Keratinocyte (primary cell): ENCODE measurements at regions not wholly inside any gene's neighbourhood (a gene's known extent, or its start where the extent isn't known, plus 50 kb on each side); places are given as distances from the start of the nearest gene placed in this dataset.

ENCODE experiments used
- DNase-seq: peaks from one replicate; pipeline ENCODE4 v3.0.0-alpha.2; 2011; ENCODE audit warnings: low read depth, missing footprints, low spot score
- FAIRE-seq: peaks from 2 replicates; lab custom pipeline; 2011; peaks lifted over from hg19 to GRCh38; lab: Jason Lieb, UNC
- H2AFZ ChIP-seq: 2 replicates; pipeline ENCODE4 v1.6.0; 2012; ENCODE audit warnings: low read length, control low read depth, inconsistent platforms; ENCODE audit not compliant: control insufficient read depth
- H3K27ac ChIP-seq: 2 replicates; pipeline ENCODE4 v1.5.1; 2011; ENCODE audit warnings: low read length; ENCODE audit not compliant: control insufficient read depth, insufficient read depth
- H3K27me3 ChIP-seq: 3 replicates; pipeline ENCODE4 v1.6.0; 2011; ENCODE audit warnings: low read length; ENCODE audit not compliant: control insufficient read depth, insufficient read depth; ENCODE audit errors: extremely low read depth
- H3K36me3 ChIP-seq, 2 experiments: 2 replicates in 1 of 2; 3 replicates in 1 of 2; pipeline ENCODE4 v1.5.1; 2011; ENCODE audit warnings: low read length in 2 of 2, mild to moderate bottlenecking in 1 of 2; ENCODE audit not compliant: control insufficient read depth in 2 of 2, insufficient read depth in 2 of 2; ENCODE audit errors: extremely low read depth in 1 of 2
- H3K4me1 ChIP-seq: 3 replicates; pipeline ENCODE4 v1.5.1; 2011; ENCODE audit warnings: low read length; ENCODE audit not compliant: control insufficient read depth, insufficient read depth; ENCODE audit errors: extremely low read depth
- H3K4me2 ChIP-seq: 3 replicates; pipeline ENCODE4 v1.6.0; 2011; ENCODE audit warnings: low read depth, low read length; ENCODE audit not compliant: control insufficient read depth, insufficient read depth; ENCODE audit errors: extremely low read depth
- H3K4me3 ChIP-seq, 3 experiments: fragments of 200-600 bp in 1 of 3; sonication (generic) in 1 of 3; 2 replicates in 2 of 3; 3 replicates in 1 of 3; pipeline ENCODE4 v1.5.1; 2011 to 2016; ENCODE audit warnings: low read length in 3 of 3, mild to moderate bottlenecking in 3 of 3, control low read depth in 2 of 3, inconsistent platforms in 1 of 3, low read depth in 1 of 3, mixed read lengths in 1 of 3, mixed run types in 1 of 3, moderate library complexity in 1 of 3; ENCODE audit not compliant: control insufficient read depth in 2 of 3, insufficient read depth in 2 of 3; ENCODE audit errors: extremely low read depth in 1 of 3
- H3K79me2 ChIP-seq: 2 replicates; pipeline ENCODE4 v1.6.0; 2012; ENCODE audit warnings: low read length; ENCODE audit not compliant: control insufficient read depth, insufficient read depth
- H3K9ac ChIP-seq: 3 replicates; pipeline ENCODE4 v1.6.0; 2011; ENCODE audit warnings: low read length; ENCODE audit not compliant: control insufficient read depth, insufficient read depth; ENCODE audit errors: extremely low read depth
- H3K9me1 ChIP-seq: 3 replicates; pipeline ENCODE4 v1.6.0; 2011; ENCODE audit warnings: low read length; ENCODE audit not compliant: control insufficient read depth, insufficient read depth; ENCODE audit errors: extremely low read depth
- H3K9me3 ChIP-seq: 2 replicates; pipeline ENCODE4 v1.5.1; 2012; ENCODE audit warnings: low read depth, low read length; ENCODE audit not compliant: control insufficient read depth
- H4K20me1 ChIP-seq: 3 replicates; pipeline ENCODE4 v1.6.0; 2011; ENCODE audit warnings: low read length; ENCODE audit not compliant: control insufficient read depth, insufficient read depth; ENCODE audit errors: extremely low read depth
- CTCF ChIP-seq, 3 experiments: IDR thresholded peaks in 1 of 3; conservative IDR thresholded peaks in 1 of 3; optimal IDR thresholded peaks in 1 of 3; 2 replicates in 2 of 3; 3 replicates in 1 of 3; pipeline versions ENCODE3 to v1.5.1; 2011; ENCODE audit warnings: low read length in 3 of 3, mild to moderate bottlenecking in 3 of 3, moderate library complexity in 2 of 3, control low read depth in 1 of 3, inconsistent platforms in 1 of 3; ENCODE audit not compliant: insufficient read depth in 2 of 3; ENCODE audit errors: extremely low read depth in 1 of 3
- EZH2 ChIP-seq: IDR thresholded peaks from one replicate; pipeline ENCODE4 v1.6.1; 2012; ENCODE audit warnings: inconsistent platforms, mild to moderate bottlenecking, low read length, moderate library complexity
- dilution Hi-C: fragments of 300-500 bp; cut with MboI; formaldehyde crosslinking; loops from one replicate; pipeline ENCODE4 v1.7.0; 2020; ENCODE audit warnings: low sequenced_read_pairs; ENCODE audit not compliant: extremely low pct_ligation_motif_present

- Histone ChIP-seq H3K4me3 (no peak overlapping the region), H3K4me2 (no peak overlapping the region), H3K27ac (no peak overlapping the region), H4K20me1 (no peaks in the 10 kb centered on the region), H3K9ac (no peak overlapping the region), H3K36me3 (no peaks in the 10 kb centered on the region), H3K27me3 (no peaks in the 10 kb centered on the region), H3K9me3 (no peaks in the 10 kb centered on the region), H3K79me2 (no peaks in the 10 kb centered on the region), H2AFZ (no peak overlapping the region), H3K4me1 (no peaks in the 10 kb centered on the region), H3K9me1 (no peaks in the 10 kb centered on the region)
- dilution Hi-C loops = no loop called here
- TF ChIP-seq EZH2 (no peak), CTCF (optimal IDR thresholded peaks at IDR 0.05 in 1 of 3, IDR thresholded peaks at IDR 0.05 in 1 of 3, conservative IDR thresholded peaks at IDR 0.05 in 1 of 3; ENCODE audit: extremely low read depth in 1 of 3, insufficient read depth in 2 of 3, low read length in 3 of 3) (no peak)
- no peak for DNase-seq
- FAIRE-seq = no peak
Observed at GRCh38 chr13:52974711-52975110, 53.9 kb upstream of the OLFM4 start.

- DNase-seq = no peak
- Histone ChIP-seq H2AFZ (no peak overlapping the region), H3K9me3 (no peaks in the 10 kb centered on the region), H3K4me2 (no peak overlapping the region), H3K79me2 (no peaks in the 10 kb centered on the region), H3K9ac (no peak overlapping the region), H3K4me3 (no peak overlapping the region), H3K9me1 (no peaks in the 10 kb centered on the region), H3K36me3 (no peaks in the 10 kb centered on the region), H3K27ac (no peak overlapping the region), H3K27me3 (no peaks in the 10 kb centered on the region), H4K20me1 (no peaks in the 10 kb centered on the region), H3K4me1 (no peaks in the 10 kb centered on the region)
- no peak for FAIRE-seq
- TF ChIP-seq EZH2 = no peak
- dilution Hi-C loops = no loop called here
Observed at GRCh38 chr13:52969373-52969772, 59.2 kb upstream of the OLFM4 start.

- no peaks in the 10 kb centered on the region for H3K79me2 ChIP-seq
- H3K9me3 ChIP-seq = no peaks in the 10 kb centered on the region
- H3K36me3 ChIP-seq = no peaks in the 10 kb centered on the region
- no peak overlapping the region for H3K27ac ChIP-seq
- H3K4me3 ChIP-seq = no peak overlapping the region
- no peaks in the 10 kb centered on the region for H3K9me1 ChIP-seq
- no peaks in the 10 kb centered on the region for H4K20me1 ChIP-seq
- dilution Hi-C loops = no loop called here
- H3K9ac ChIP-seq = no peak overlapping the region
- peak; percentile 21 for DNase-seq
- H2AFZ ChIP-seq = no peak overlapping the region
- FAIRE-seq = peak; percentile 83
- no peak overlapping the region for H3K4me2 ChIP-seq
- H3K4me1 ChIP-seq = no peaks in the 10 kb centered on the region
- H3K27me3 ChIP-seq = no peaks in the 10 kb centered on the region
- no peak for TF ChIP-seq EZH2
- TF ChIP-seq CTCF (optimal IDR thresholded peaks at IDR 0.05 in 1 of 3, IDR thresholded peaks at IDR 0.05 in 1 of 3, conservative IDR thresholded peaks at IDR 0.05 in 1 of 3; ENCODE audit: extremely low read depth in 1 of 3, insufficient read depth in 2 of 3, low read length in 3 of 3) = peak; percentile 98 to 100 (median 99)
Observed at GRCh38 chr13:52968074-52968700, 60.4 kb upstream of the OLFM4 start.
